SK-N-SH (cell line): ENCODE measurements at regions not wholly inside any gene's neighbourhood (a gene's known extent, or its start where the extent isn't known, plus 50 kb on each side); places are given as distances from the start of the nearest gene placed in this dataset.

Experiments used
- CTCF ChIA-PET: fragments of 300-600, 350-600 bp; formaldehyde crosslinking; extraction: SDS; loops from one replicate; lab custom pipeline; 2021; lab: Yijun Ruan, JAX
- POLR2A ChIA-PET: fragments of 350-600 bp; sonication (Branson Sonifier 250); formaldehyde crosslinking; extraction: SDS; loops from one replicate; lab custom pipeline; 2020; ENCODE audit warnings: antibody characterized with exemption, inconsistent platforms; lab: Yijun Ruan, JAX
- DNase-seq: peaks from one replicate; pipeline ENCODE4 v3.0.0; 2012
- H2AFZ ChIP-seq: fragments of 200-600 bp; sonication (generic); 2 replicates; pipeline ENCODE4 v1.8.1; 2016; ENCODE audit warnings: antibody characterized with exemption, mild to moderate bottlenecking, low read depth
- H3F3A ChIP-seq: fragments of 200-600 bp; sonication (generic); replicated peaks from 2 replicates; pipeline ENCODE3; 2016; ENCODE audit warnings: antibody characterized with exemption, mild to moderate bottlenecking; ENCODE audit not compliant: insufficient read depth
- H3K27ac ChIP-seq, 2 experiments: fragments of 200-500 bp in 1 of 2; fragments of 200-600 bp in 1 of 2; sonication (Bioruptor generic) in 1 of 2; sonication (generic), shearing (Covaris generic) in 1 of 2; 2 replicates each; pipeline versions ENCODE4 v1.5.1 to v1.6.1; 2014 to 2016; ENCODE audit warnings: low read depth in 2 of 2, inconsistent platforms in 1 of 2, low read length in 1 of 2, mild to moderate bottlenecking in 1 of 2, mixed read lengths in 1 of 2
- H3K27me3 ChIP-seq: fragments of 200-600 bp; sonication (generic), shearing (Covaris generic); 2 replicates; pipeline ENCODE4 v1.6.1; 2016; ENCODE audit warnings: mixed run types; ENCODE audit not compliant: insufficient read depth
- H3K36me3 ChIP-seq, 2 experiments: fragments of 200-500 bp in 1 of 2; fragments of 200-600 bp in 1 of 2; sonication (Bioruptor generic) in 1 of 2; sonication (generic) in 1 of 2; replicated peaks in 1 of 2; 2 replicates each; pipeline versions ENCODE3 to v1.5.1; 2014 to 2016; ENCODE audit warnings: low read length in 1 of 2, mild to moderate bottlenecking in 1 of 2; ENCODE audit not compliant: insufficient read depth in 2 of 2, control insufficient read depth in 1 of 2
- H3K4me1 ChIP-seq, 2 experiments: fragments of 200-500 bp in 1 of 2; fragments of 200-600 bp in 1 of 2; sonication (Bioruptor generic) in 1 of 2; sonication (generic), shearing (Covaris generic) in 1 of 2; 2 replicates each; pipeline versions ENCODE4 v1.5.1 to v1.6.1; 2014 to 2016; ENCODE audit warnings: low read depth in 1 of 2, low read length in 1 of 2, mixed run types in 1 of 2; ENCODE audit not compliant: insufficient read depth in 2 of 2, control insufficient read depth in 1 of 2
- H3K4me2 ChIP-seq: fragments of 200-600 bp; sonication (generic), shearing (Covaris generic); 2 replicates; pipeline ENCODE4 v1.6.1; 2017; ENCODE audit warnings: mixed run types
- H3K4me3 ChIP-seq, 2 experiments: fragments of 200-500 bp in 1 of 2; fragments of 200-600 bp in 1 of 2; sonication (Bioruptor generic) in 1 of 2; sonication (generic), shearing (Covaris generic) in 1 of 2; 2 replicates each; pipeline versions ENCODE4 v1.5.1 to v1.8.1; 2014 to 2016; ENCODE audit warnings: low read depth in 2 of 2, inconsistent platforms in 1 of 2, low read length in 1 of 2, mild to moderate bottlenecking in 1 of 2, mixed read lengths in 1 of 2, moderate library complexity in 1 of 2
- H3K79me2 ChIP-seq: fragments of 200-600 bp; sonication (generic); 2 replicates; pipeline ENCODE4 v1.8.1; 2017; ENCODE audit warnings: mild to moderate bottlenecking; ENCODE audit not compliant: insufficient read depth
- H3K9ac ChIP-seq: fragments of 200-600 bp; sonication (generic); 2 replicates; pipeline ENCODE4 v1.6.1; 2017; ENCODE audit warnings: mixed run types
- H3K9me2 ChIP-seq: fragments of 200-600 bp; sonication (generic); 2 replicates; pipeline ENCODE4 v1.6.1; 2017; ENCODE audit warnings: mixed run types
- H3K9me3 ChIP-seq: fragments of 200-600 bp; sonication (generic); 2 replicates; pipeline ENCODE4 v1.6.1; 2017; ENCODE audit warnings: mixed run types, mild to moderate bottlenecking, moderate library complexity
- H4K20me1 ChIP-seq: fragments of 200-600 bp; sonication (generic); 2 replicates; pipeline ENCODE4 v1.6.1; 2017; ENCODE audit warnings: mild to moderate bottlenecking, mixed run types; ENCODE audit not compliant: insufficient read depth
- CTCF ChIP-seq: fragments of 200-600 bp; sonication (generic); IDR thresholded peaks from 2 replicates; pipeline ENCODE4 v1.6.1; 2017; ENCODE audit warnings: antibody characterized with exemption, mild to moderate bottlenecking, moderate library complexity
- ELF1 ChIP-seq: IDR thresholded peaks from 2 replicates; pipeline ENCODE4 v1.4.0; 2012
- EZH2phosphoT487 ChIP-seq: fragments of 200-600 bp; sonication (generic); IDR thresholded peaks from 2 replicates; pipeline ENCODE4 v1.6.1; 2017; ENCODE audit warnings: low read depth, mixed run types, mild to moderate bottlenecking, antibody characterized with exemption, moderate library complexity, borderline replicate concordance
- FOSL2 ChIP-seq: IDR thresholded peaks from 2 replicates; pipeline ENCODE4 v1.4.0; 2012; ENCODE audit warnings: low read depth, mild to moderate bottlenecking, moderate library complexity, borderline replicate concordance
- FOXJ3 ChIP-seq: sonication (generic); formaldehyde crosslinking; IDR thresholded peaks from 2 replicates; pipeline ENCODE4 v1.5.1; 2020; ENCODE audit warnings: mild to moderate bottlenecking, missing genetic modification reagents
- GABPA ChIP-seq: IDR thresholded peaks from 2 replicates; pipeline ENCODE4 v1.4.0; 2012; ENCODE audit warnings: low read depth, mild to moderate bottlenecking
- IRF3 ChIP-seq: fragments of 150-350 bp; IDR thresholded peaks from 2 replicates; pipeline ENCODE4 v1.6.1; 2016; ENCODE audit warnings: mild to moderate bottlenecking, low read depth, low read length
- JUND ChIP-seq: IDR thresholded peaks from 2 replicates; pipeline ENCODE4 v1.4.0; 2012
- MAX ChIP-seq: IDR thresholded peaks from 2 replicates; pipeline ENCODE4 v1.4.0; 2012; ENCODE audit warnings: low read depth
- NRF1 ChIP-seq: IDR thresholded peaks from 2 replicates; pipeline ENCODE4 v1.6.1; 2012; ENCODE audit warnings: low read depth, mild to moderate bottlenecking, low read length
- POLR2AphosphoS5 ChIP-seq: IDR thresholded peaks from 2 replicates; pipeline ENCODE4 v1.6.1; 2012; ENCODE audit warnings: low read depth, low read length
- RCOR1 ChIP-seq: fragments of 150-350 bp; IDR thresholded peaks from 2 replicates; pipeline ENCODE4 v1.6.1; 2017; ENCODE audit warnings: antibody characterized with exemption, low read length
- RXRA ChIP-seq: IDR thresholded peaks from 2 replicates; pipeline ENCODE4 v1.4.0; 2012; ENCODE audit warnings: low read depth, mild to moderate bottlenecking, borderline replicate concordance
- SIN3A ChIP-seq: IDR thresholded peaks from 2 replicates; pipeline ENCODE4 v1.6.1; 2012; ENCODE audit warnings: low read depth, mild to moderate bottlenecking, low read length, moderate library complexity, borderline replicate concordance
- SMC3 ChIP-seq: IDR thresholded peaks from 2 replicates; pipeline ENCODE4 v1.6.1; 2012; ENCODE audit warnings: low read depth, low read length, improper control_type of control experiment
- TAF1 ChIP-seq: IDR thresholded peaks from 2 replicates; pipeline ENCODE4 v1.6.1; 2012; ENCODE audit warnings: low read depth, mild to moderate bottlenecking, low read length, moderate library complexity, borderline replicate concordance
- TEAD4 ChIP-seq: IDR thresholded peaks from 2 replicates; pipeline ENCODE4 v1.4.0; 2012; ENCODE audit warnings: mild to moderate bottlenecking, borderline replicate concordance; ENCODE audit not compliant: insufficient read depth
- USF2 ChIP-seq: fragments of 150-350 bp; IDR thresholded peaks from 2 replicates; pipeline ENCODE4 v1.6.1; 2017; ENCODE audit warnings: antibody characterized with exemption, low read length, low read depth, borderline replicate concordance
- ZBTB33 ChIP-seq: IDR thresholded peaks from 2 replicates; pipeline ENCODE4 v1.4.0; 2012; ENCODE audit warnings: low read depth, borderline replicate concordance
- WGBS: methylation state at CpG from one replicate; pipeline ENCODE4 v1.1.6; 2017; ENCODE audit warnings: low lambda C conversion rate; 5-methylcytosine and 5-hydroxymethylcytosine counted together

- Histone ChIP-seq H3K79me2 (no peaks in the 10 kb centered on the region), H2AFZ (no peak overlapping the region), H3K4me1 (no peaks in the 10 kb centered on the region; a peak in 1 of 4 replicates), H3K4me2 (no peak overlapping the region), H3K36me3 (no peaks in the 10 kb centered on the region), H3K27ac (no peak overlapping the region), H3K27me3 (peaks cover 5% of the 10 kb centered on the region; the same call in 1 of the 2 replicates), H4K20me1 (no peaks in the 10 kb centered on the region), H3K9ac (no peak overlapping the region), H3K9me3 (no peaks in the 10 kb centered on the region), H3F3A (no peaks in the 10 kb centered on the region), H3K4me3 (no peak overlapping the region), H3K9me2 (no peaks in the 10 kb centered on the region)
- CTCF ChIA-PET: interaction anchor here (1.1 to 1.5 kb wide), 2 partner anchors 9 to 198 kb away, joined by 3 read pairs; no protein-coding TSS in a partner anchor
- TF ChIP-seq GABPA (no peak), ZBTB33 (no peak), CTCF (no peak), FOSL2 (no peak), JUND (no peak), ELF1 (no peak), IRF3 (no peak), RXRA (no peak), NRF1 (no peak), FOXJ3 (CRISPR knock-in tag) (no peak), SMC3 (no peak), SIN3A (no peak)
- POLR2A ChIA-PET: no interaction called here
- no peak for DNase-seq
- 65% methylated on average over 13 of the region's 13 CpGs for WGBS
Observed at GRCh38 chr13:99854366-99854765, 117.2 kb downstream of the ZIC5 start.

GRCh38 chr13:99847318-99847750 lies 124.2 kb downstream of the ZIC5 start:
- no peaks in the 10 kb centered on the region for H3K9me3 ChIP-seq
- no peak for DNase-seq
- H3K27me3 ChIP-seq: peaks cover 37% of the 10 kb centered on the region
- no peaks in the 10 kb centered on the region for H3K36me3 ChIP-seq
- H3K27ac ChIP-seq: no peak overlapping the region
- no peak overlapping the region for H3K9ac ChIP-seq
- no peak overlapping the region for H3K4me2 ChIP-seq
- no peak overlapping the region for H2AFZ ChIP-seq
- H3F3A ChIP-seq: no peaks in the 10 kb centered on the region
- no peaks in the 10 kb centered on the region for H3K4me1 ChIP-seq
- no peaks in the 10 kb centered on the region for H3K79me2 ChIP-seq
- 24% methylated on average over 8 of the region's 10 CpGs for WGBS
- CTCF ChIA-PET: interaction anchor here (0.8 to 1.2 kb wide), 2 partner anchors 31 to 191 kb away, joined by 3 to 4 read pairs; no protein-coding TSS in a partner anchor
- no peaks in the 10 kb centered on the region for H3K9me2 ChIP-seq
- no peaks in the 10 kb centered on the region for H4K20me1 ChIP-seq
- POLR2A ChIA-PET: no interaction called here
- no peak overlapping the region for H3K4me3 ChIP-seq
- TF ChIP-seq TEAD4 (no peak), FOSL2 (no peak), EZH2phosphoT487 (no peak), FOXJ3 (CRISPR knock-in tag) (no peak), RCOR1 (no peak), CTCF (no peak), JUND (no peak), SIN3A (no peak), MAX (no peak), POLR2AphosphoS5 (no peak), TAF1 (no peak), USF2 (no peak)
